Adrenal gland (tissue), 9 donors: ENCODE measurements at regions not wholly inside any gene's neighbourhood (a gene's known extent, or its start where the extent isn't known, plus 50 kb on each side); places are given as distances from the start of the nearest gene placed in this dataset.

Experiments
- DNase-seq, 7 donors: peaks; one replicate each; pipeline ENCODE4 v3.0.0-alpha.2; 2019 to 2020
- H3K27ac ChIP-seq, 5 donors: fragments of 200-600 bp; sonication (generic) in 4 of 5; 1 replicate in 3 of 5; 2 replicates in 2 of 5; pipeline versions ENCODE4 v1.5.1 to v1.8.0; 2016 to 2020; ENCODE audit warnings: mild to moderate bottlenecking in 1 of 5
- H3K27me3 ChIP-seq: fragments of 200-600 bp; 2 replicates; pipeline ENCODE4 v1.8.0; 2021
- H3K36me3 ChIP-seq, 2 donors: fragments of 200-600 bp; replicated peaks in 1 of 2; 1 replicate in 1 of 2; 2 replicates in 1 of 2; pipeline versions ENCODE4 v1.5.1 to v1.8.0; 2018 to 2022
- H3K4me1 ChIP-seq, 2 donors: fragments of 200-600 bp; replicated peaks in 1 of 2; 1 replicate in 1 of 2; 2 replicates in 1 of 2; pipeline versions ENCODE4 v1.5.1 to v1.8.0; 2018 to 2021
- H3K4me3 ChIP-seq, 4 donors: fragments of 200-600 bp; sonication (generic) in 3 of 4; one replicate each; pipeline ENCODE4 v1.5.1; 2016 to 2018
- H3K9me3 ChIP-seq, 3 donors: fragments of 200-600 bp; sonication (generic) in 1 of 3; replicated peaks in 1 of 3; 1 replicate in 2 of 3; 2 replicates in 1 of 3; pipeline versions ENCODE4 v1.5.1 to v1.8.0; 2016 to 2021
- POLR2A ChIP-seq, 2 donors: fragments of 450-650 bp; IDR thresholded peaks; one replicate each; pipeline ENCODE4 v1.6.1; 2017; ENCODE audit warnings: antibody characterized with exemption in 2 of 2, mild to moderate bottlenecking in 2 of 2, moderate library complexity in 1 of 2
- WGBS, 4 donors: extraction: QIAGEN DNeasy Blood & Tissue Kit in 2 of 4; methylation state at CpG; one replicate each; pipeline versions ENCODE4 v1.1.5 to v1.1.7; 2013 to 2017; 5-methylcytosine and 5-hydroxymethylcytosine counted together
- intact Hi-C, 2 donors: fragments of 100-400 bp; cut with DNase I; formaldehyde crosslinking; loops; one replicate each; pipeline versions ENCODE4 v1.14.1 to v1.15.0; 2022 to 2023
- TF ChIP-seq, protein P1 (sequence below), 6 experiments: fragments of 450-650 bp in 4 of 6; fragments of 200-600 bp in 2 of 6; sonication (generic) in 1 of 6; IDR thresholded peaks; 1 replicate in 5 of 6; 2 replicates in 1 of 6; pipeline versions ENCODE4 v1.5.1 to v1.8.0; 2016 to 2021; ENCODE audit warnings: antibody characterized with exemption in 6 of 6, mild to moderate bottlenecking in 2 of 6, moderate library complexity in 1 of 6
- donor health status: healthy with polysubstance abuse.
- donor health status: Bipolar disorder and iron deficiency.
- donor health status: DM: yes; HTN: yes; CAD: no.
- donor health status: DM: no; HTN: no; CAD: no.
- donor health status: DM: no; HTN: no; CAD: no.

DNA sequence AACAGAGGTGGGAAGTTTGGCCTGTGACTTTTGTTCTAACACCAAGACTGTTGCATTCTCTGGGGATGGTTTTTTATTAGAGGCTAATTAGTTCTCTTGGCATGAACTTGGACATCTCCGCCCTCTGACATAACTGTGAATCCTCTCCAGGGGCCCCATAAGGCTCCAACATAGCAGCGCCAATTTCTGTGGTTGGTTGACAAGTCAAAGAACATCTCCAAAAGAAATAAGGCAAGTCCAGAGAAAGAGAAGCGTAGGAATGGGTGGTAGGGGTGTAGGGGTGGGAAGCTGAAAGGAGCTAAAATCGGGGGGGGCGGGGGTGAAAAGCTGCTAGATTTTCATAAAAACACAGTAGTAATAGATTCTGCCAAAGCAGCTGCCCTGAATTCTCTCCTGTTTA, 81.0 kb upstream of the DAB2 start:
- Histone ChIP-seq H3K4me3 (no peak overlapping the region), H3K27ac (no peak overlapping the region), H3K36me3 (no peaks in the 10 kb centered on the region), H3K4me1 (peaks cover 11 to 29% of the 10 kb centered on the region in 2 donors), H3K27me3 (no peaks in the 10 kb centered on the region), H3K9me3 (no peaks in the 10 kb centered on the region)
- intact Hi-C loops: no loop called here
- TF ChIP-seq, protein P1, sequence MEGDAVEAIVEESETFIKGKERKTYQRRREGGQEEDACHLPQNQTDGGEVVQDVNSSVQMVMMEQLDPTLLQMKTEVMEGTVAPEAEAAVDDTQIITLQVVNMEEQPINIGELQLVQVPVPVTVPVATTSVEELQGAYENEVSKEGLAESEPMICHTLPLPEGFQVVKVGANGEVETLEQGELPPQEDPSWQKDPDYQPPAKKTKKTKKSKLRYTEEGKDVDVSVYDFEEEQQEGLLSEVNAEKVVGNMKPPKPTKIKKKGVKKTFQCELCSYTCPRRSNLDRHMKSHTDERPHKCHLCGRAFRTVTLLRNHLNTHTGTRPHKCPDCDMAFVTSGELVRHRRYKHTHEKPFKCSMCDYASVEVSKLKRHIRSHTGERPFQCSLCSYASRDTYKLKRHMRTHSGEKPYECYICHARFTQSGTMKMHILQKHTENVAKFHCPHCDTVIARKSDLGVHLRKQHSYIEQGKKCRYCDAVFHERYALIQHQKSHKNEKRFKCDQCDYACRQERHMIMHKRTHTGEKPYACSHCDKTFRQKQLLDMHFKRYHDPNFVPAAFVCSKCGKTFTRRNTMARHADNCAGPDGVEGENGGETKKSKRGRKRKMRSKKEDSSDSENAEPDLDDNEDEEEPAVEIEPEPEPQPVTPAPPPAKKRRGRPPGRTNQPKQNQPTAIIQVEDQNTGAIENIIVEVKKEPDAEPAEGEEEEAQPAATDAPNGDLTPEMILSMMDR (IDR thresholded peaks at IDR 0.05): no peak
- TF ChIP-seq POLR2A (IDR thresholded peaks at IDR 0.05): no peak
- 70 to 96% (median 81%) methylated on average over 5 of the region's 5 CpGs for WGBS, 4 donors
- no peak for DNase-seq

DNA sequence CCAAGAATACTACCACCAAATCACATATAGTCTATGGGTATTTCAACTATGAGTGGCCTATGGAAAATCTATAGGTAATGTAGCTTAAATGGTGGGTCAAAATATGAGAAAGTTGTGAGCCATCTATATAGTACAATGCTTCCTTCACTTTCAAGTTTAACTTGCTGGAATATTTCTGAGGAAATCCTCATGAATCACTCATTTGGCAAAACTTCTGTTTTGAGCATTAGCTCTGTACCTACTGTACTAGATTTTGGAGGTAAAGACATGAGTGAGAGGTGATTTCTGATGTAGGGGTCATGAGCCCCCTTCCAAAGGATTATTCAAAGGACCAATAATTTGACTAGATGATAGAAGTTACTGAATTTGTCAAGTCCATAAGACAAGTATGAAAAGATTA, 80.6 kb upstream of the DAB2 start:
- Histone ChIP-seq H3K27me3 (no peaks in the 10 kb centered on the region), H3K4me3 (no peak overlapping the region), H3K27ac (no peak overlapping the region), H3K4me1 (peaks cover 11 to 31% of the 10 kb centered on the region in 2 donors), H3K9me3 (no peaks in the 10 kb centered on the region), H3K36me3 (no peaks in the 10 kb centered on the region)
- no peak for DNase-seq
- no peak for TF ChIP-seq POLR2A (IDR thresholded peaks at IDR 0.05)
- TF ChIP-seq, protein P1 (IDR thresholded peaks at IDR 0.05): no peak
- intact Hi-C loops: no loop called here

DNA sequence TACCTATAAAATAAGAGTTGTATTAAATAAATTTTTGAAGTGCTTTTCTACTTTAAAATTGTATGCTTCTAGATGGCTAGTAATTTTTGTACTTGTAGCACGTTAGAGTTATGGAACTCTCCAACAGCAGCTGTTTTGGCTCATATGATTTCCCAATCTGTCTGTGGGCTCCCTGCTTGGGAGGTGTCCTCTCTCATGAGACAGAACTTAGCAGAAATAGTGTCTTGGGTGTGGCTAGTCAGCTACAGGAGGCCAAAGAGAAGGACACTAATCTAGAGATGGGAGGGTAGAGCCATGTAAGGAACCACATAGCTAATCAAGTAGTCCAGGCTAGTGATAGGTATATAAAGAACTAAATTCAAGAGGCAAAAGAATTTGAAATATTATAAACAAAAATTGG, 78.4 kb upstream of the DAB2 start:
- no peaks in the 10 kb centered on the region for H3K27me3 ChIP-seq
- no peak overlapping the region for H3K4me3 ChIP-seq
- intact Hi-C loops: no loop called here
- 37 to 59% (median 55%) methylated on average over 1 of the region's 1 CpG for WGBS, 4 donors
- TF ChIP-seq, protein P1 (IDR thresholded peaks at IDR 0.05): no peak
- no peak for TF ChIP-seq POLR2A (IDR thresholded peaks at IDR 0.05)
- peak overlapping the region in 2 of 5 donors; percentile 26 to 43 for H3K27ac ChIP-seq
- no peaks in the 10 kb centered on the region for H3K36me3 ChIP-seq
- no peaks in the 10 kb centered on the region for H3K9me3 ChIP-seq
- peaks cover 20 to 35% of the 10 kb centered on the region in 2 donors for H3K4me1 ChIP-seq
- peak in 4 of 7 donors; percentile 36 to 67 (median 51) for DNase-seq

DNA sequence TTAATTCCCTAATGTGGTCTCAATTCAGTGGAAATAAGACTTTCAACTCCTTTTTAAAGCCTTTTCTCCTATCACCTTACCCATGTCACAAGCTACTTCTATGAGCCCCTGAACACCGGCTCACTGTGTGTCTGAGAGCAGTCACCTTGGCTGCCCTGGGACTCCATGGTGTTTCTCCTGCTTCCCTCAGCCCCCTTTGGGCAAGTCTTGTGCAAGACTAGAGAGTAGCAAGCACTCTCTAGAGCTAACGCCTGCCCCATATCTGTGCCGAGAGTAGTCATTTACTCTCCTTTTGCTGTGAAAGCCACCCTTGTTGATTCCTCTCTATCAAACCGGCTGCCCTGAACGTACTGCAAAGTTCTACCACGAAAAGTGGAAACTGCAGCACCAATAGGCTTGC, 77.9 kb upstream of the DAB2 start:
- TF ChIP-seq, protein P1 (IDR thresholded peaks at IDR 0.05): no peak
- TF ChIP-seq POLR2A (IDR thresholded peaks at IDR 0.05): no peak
- no peak for DNase-seq
- Histone ChIP-seq H3K27ac (peak overlapping the region in 3 of 5 donors; percentile 26 to 82 (median 43)), H3K9me3 (no peaks in the 10 kb centered on the region), H3K4me1 (peaks cover 23 to 39% of the 10 kb centered on the region in 2 donors), H3K27me3 (no peaks in the 10 kb centered on the region), H3K4me3 (no peak overlapping the region), H3K36me3 (no peaks in the 10 kb centered on the region)
- intact Hi-C loops: no loop called here
- 77 to 87% (median 85%) methylated on average over 6 of the region's 6 CpGs for WGBS, 4 donors
